Dermis blood vessel endothelial cell (primary cell): ENCODE measurements at regions not wholly inside any gene's neighbourhood (a gene's known extent, or its start where the extent isn't known, plus 50 kb on each side); places are given as distances from the start of the nearest gene placed in this dataset.
A peak's percentile ranks its signal among the peaks of the same experiment; 100 is the strongest.

Experiments used
- DNase-seq: peaks from one replicate; pipeline ENCODE4 v3.0.0; 2010

- DNase-seq: no peak
Measured at GRCh38 chr6:166772518-166772917, 145.5 kb upstream of the RPS6KA2 start.

GRCh38 chr6:166771701-166772100, 144.7 kb upstream of the RPS6KA2 start:
- DNase-seq: no peak

- DNase-seq: peak; percentile 24
Measured at GRCh38 chr6:166770216-166771116, 143.4 kb upstream of the RPS6KA2 start.

- DNase-seq: no peak
Measured at GRCh38 chr6:166769648-166770047, 142.6 kb upstream of the RPS6KA2 start.

- DNase-seq: no peak
Measured at GRCh38 chr6:166768761-166769160, 141.7 kb upstream of the RPS6KA2 start.

- no peak for DNase-seq
Measured at GRCh38 chr6:166767230-166767629, 140.2 kb upstream of the RPS6KA2 start.

GRCh38 chr6:166766769-166767168, 139.7 kb upstream of the RPS6KA2 start:
- no peak for DNase-seq

- no peak for DNase-seq
Measured at GRCh38 chr6:166765234-166765541, 138.1 kb upstream of the RPS6KA2 start.

- DNase-seq: no peak
Measured at GRCh38 chr6:166764473-166765233, 137.6 kb upstream of the RPS6KA2 start.

GRCh38 chr6:166763606-166764472, 136.8 kb upstream of the RPS6KA2 start:
- no peak for DNase-seq

GRCh38 chr6:166761801-166762200, 134.8 kb upstream of the RPS6KA2 start:
- DNase-seq: no peak

- DNase-seq: no peak
Measured at GRCh38 chr6:166760288-166760687, 133.2 kb upstream of the RPS6KA2 start.

- DNase-seq: no peak
Measured at GRCh38 chr6:166758136-166758704, 131.2 kb upstream of the RPS6KA2 start.

- DNase-seq: no peak
Measured at GRCh38 chr6:166757232-166758135, 130.4 kb upstream of the RPS6KA2 start.

GRCh38 chr6:166754218-166755030, 127.4 kb upstream of the RPS6KA2 start:
- DNase-seq: no peak

- DNase-seq: no peak
Measured at GRCh38 chr6:166752928-166753721, 126.1 kb upstream of the RPS6KA2 start.

GRCh38 chr6:166752097-166752496, 125.0 kb upstream of the RPS6KA2 start:
- no peak for DNase-seq

- no peak for DNase-seq
Measured at GRCh38 chr6:166751051-166751595, 124.1 kb upstream of the RPS6KA2 start.

GRCh38 chr6:166750108-166750793, 123.2 kb upstream of the RPS6KA2 start:
- no peak for DNase-seq
